ENCODE measurements at regions not wholly inside any gene's neighbourhood (a gene's known extent, or its start where the extent isn't known, plus 50 kb on each side); places are given as distances from the start of the nearest gene placed in this dataset.

GRCh38 chr20:11247046-11248010, 573.5 kb upstream of the JAG1 start:
- no peak for DNase-seq (ENCODE audit: low spot score)

- no peak for DNase-seq (ENCODE audit: low spot score)
These were observed 574.2 kb upstream of the JAG1 start for GRCh38 chr20:11248011-11248409.

- no peak for DNase-seq (ENCODE audit: low spot score)
These were observed 575.2 kb upstream of the JAG1 start for GRCh38 chr20:11248687-11249638.

GRCh38 chr20:11249683-11250082, 575.9 kb upstream of the JAG1 start:
- DNase-seq (ENCODE audit: low spot score), result no peak

GRCh38 chr20:11252447-11252846, 578.6 kb upstream of the JAG1 start:
- no peak for DNase-seq (ENCODE audit: low spot score)

GRCh38 chr20:11255455-11255854, 581.7 kb upstream of the JAG1 start:
- no peak for DNase-seq (ENCODE audit: low spot score)

GRCh38 chr20:11255860-11256259, 582.1 kb upstream of the JAG1 start:
- no peak for DNase-seq (ENCODE audit: low spot score)

GRCh38 chr20:11260611-11261010, 586.8 kb upstream of the JAG1 start:
- no peak for DNase-seq (ENCODE audit: low spot score)

- no peak for DNase-seq (ENCODE audit: low spot score)
These were observed 587.8 kb upstream of the JAG1 start for GRCh38 chr20:11261533-11262000.

- DNase-seq (ENCODE audit: low spot score), result no peak
These were observed 592.8 kb upstream of the JAG1 start for GRCh38 chr20:11266571-11266970.

- DNase-seq (ENCODE audit: low spot score), result no peak
These were observed 593.4 kb upstream of the JAG1 start for GRCh38 chr20:11267131-11267761.

GRCh38 chr20:11267762-11268335, 594.0 kb upstream of the JAG1 start:
- DNase-seq (ENCODE audit: low spot score), result no peak

GRCh38 chr20:11270566-11270965, 596.8 kb upstream of the JAG1 start:
- DNase-seq (ENCODE audit: low spot score), result no peak

GRCh38 chr20:11271319-11271718, 597.5 kb upstream of the JAG1 start:
- no peak for DNase-seq (ENCODE audit: low spot score)

GRCh38 chr20:11271920-11272594, 598.3 kb upstream of the JAG1 start:
- DNase-seq (ENCODE audit: low spot score), result no peak

- peak; percentile 11 for DNase-seq (ENCODE audit: low spot score)
These were observed 600.4 kb upstream of the JAG1 start for GRCh38 chr20:11274141-11274594.

GRCh38 chr20:11275740-11276139, 601.9 kb upstream of the JAG1 start:
- DNase-seq (ENCODE audit: low spot score), result no peak

GRCh38 chr20:11277170-11277569, 603.4 kb upstream of the JAG1 start:
- DNase-seq (ENCODE audit: low spot score), result no peak

GRCh38 chr20:11277858-11278257, 604.1 kb upstream of the JAG1 start:
- no peak for DNase-seq (ENCODE audit: low spot score)

GRCh38 chr20:11278461-11278860, 604.7 kb upstream of the JAG1 start:
- no peak for DNase-seq (ENCODE audit: low spot score)

GRCh38 chr20:11281240-11281639, 607.4 kb upstream of the JAG1 start:
- no peak for DNase-seq (ENCODE audit: low spot score)
